Mesodermal cell (in vitro differentiated cells): ENCODE measurements at regions not wholly inside any gene's neighbourhood (a gene's known extent, or its start where the extent isn't known, plus 50 kb on each side); places are given as distances from the start of the nearest gene placed in this dataset.
A peak's percentile ranks its signal among the peaks of the same experiment; 100 is the strongest.

ENCODE experiments used
- H3K27ac ChIP-seq: 2 replicates; pipeline ENCODE4 v1.7.0; 2013; ENCODE audit warnings: mild to moderate bottlenecking, low read depth, low read length, moderate library complexity; ENCODE audit not compliant: severe bottlenecking
- H3K36me3 ChIP-seq: 2 replicates; pipeline ENCODE4 v1.7.1; 2013; ENCODE audit warnings: mild to moderate bottlenecking, low read length, moderate library complexity; ENCODE audit not compliant: control insufficient read depth, insufficient read depth
- H3K4me1 ChIP-seq: one replicate; pipeline ENCODE4 v1.7.1; 2013; ENCODE audit warnings: mild to moderate bottlenecking, low read length; ENCODE audit not compliant: insufficient read depth, control insufficient read depth, poor library complexity, severe bottlenecking
- H3K4me3 ChIP-seq: 2 replicates; pipeline ENCODE4 v1.7.0; 2013; ENCODE audit warnings: low read length, control low read depth, mild to moderate bottlenecking; ENCODE audit not compliant: insufficient read depth, poor library complexity, severe bottlenecking; ENCODE audit errors: extremely low read depth
- H3K9me3 ChIP-seq: 2 replicates; pipeline ENCODE4 v1.7.1; 2013; ENCODE audit warnings: mild to moderate bottlenecking, low read length, moderate library complexity; ENCODE audit not compliant: control insufficient read depth
- whole genome bisulfite sequencing, 2 experiments: methylation state at CpG; one replicate each; pipeline ENCODE4 v1.1.5; 2013; ENCODE audit warnings: missing lambda C conversion rate in 2 of 2; ENCODE audit not compliant: insufficient coverage in 2 of 2; 5-methylcytosine and 5-hydroxymethylcytosine counted together

- no CpG with 5 or more reads among the region's 4 CpGs for WGBS, 2 experiments
- no peak overlapping the region for H3K4me3 ChIP-seq
- H3K27ac ChIP-seq = peak overlapping the region; percentile 26
- H3K4me1 ChIP-seq = peaks cover 7% of the 10 kb centered on the region
- H3K9me3 ChIP-seq = no peaks in the 10 kb centered on the region
- no peaks in the 10 kb centered on the region for H3K36me3 ChIP-seq
These were observed 993.1 kb downstream of the TSN start for GRCh38 chr2:122748552-122749011.

DNA sequence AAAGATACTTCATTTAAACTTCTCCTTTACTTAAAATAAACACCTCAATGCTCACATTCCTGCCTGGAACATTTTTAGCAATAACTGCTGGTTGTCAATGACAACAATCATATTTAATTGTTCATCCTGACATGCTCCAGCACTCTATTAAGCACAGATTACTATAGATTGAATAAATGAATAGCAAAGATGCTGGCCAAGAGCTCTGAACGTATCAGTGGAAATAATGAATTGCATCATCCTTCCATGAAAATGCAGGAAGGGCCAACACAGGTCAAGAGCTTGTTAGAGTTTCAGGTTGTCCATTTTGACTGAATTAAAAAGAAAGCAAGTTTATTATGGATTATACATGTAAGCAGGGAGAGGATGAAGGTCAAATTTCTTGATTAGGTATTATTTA, 994.0 kb downstream of the TSN start:
- H3K27ac ChIP-seq = no peak overlapping the region
- peaks cover 7% of the 10 kb centered on the region for H3K4me1 ChIP-seq
- WGBS, 2 experiments = 78 to 80% methylated on average over 1 of the region's 1 CpG
- H3K9me3 ChIP-seq = no peaks in the 10 kb centered on the region
- no peaks in the 10 kb centered on the region for H3K36me3 ChIP-seq
- H3K4me3 ChIP-seq = no peak overlapping the region

DNA sequence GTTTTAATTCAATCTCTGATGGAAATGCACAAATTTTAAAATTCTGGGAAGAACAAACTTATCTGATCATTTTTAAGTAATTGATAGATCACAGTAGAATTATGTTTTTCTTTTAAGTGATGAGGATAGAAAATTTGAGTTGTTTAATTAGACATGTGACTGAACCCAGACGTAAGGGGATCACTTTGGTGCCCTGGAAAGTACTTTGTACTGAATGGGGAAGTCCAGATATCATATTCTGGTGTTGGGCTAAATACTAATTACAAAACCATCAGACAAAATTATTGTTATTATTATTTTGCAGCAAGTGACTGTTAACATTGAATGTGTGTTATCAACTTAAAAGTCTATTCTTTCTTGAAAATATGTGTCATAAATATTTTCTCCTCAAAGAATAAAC, 994.6 kb downstream of the TSN start:
- no peak overlapping the region for H3K27ac ChIP-seq
- no peak overlapping the region for H3K4me3 ChIP-seq
- WGBS, 2 experiments = no CpG with 5 or more reads among the region's 1 CpG
- no peaks in the 10 kb centered on the region for H3K36me3 ChIP-seq
- H3K4me1 ChIP-seq = peaks cover 7% of the 10 kb centered on the region
- H3K9me3 ChIP-seq = no peaks in the 10 kb centered on the region

- Histone ChIP-seq H3K4me3 (no peak overlapping the region), H3K36me3 (no peaks in the 10 kb centered on the region), H3K27ac (no peak overlapping the region), H3K9me3 (no peaks in the 10 kb centered on the region), H3K4me1 (peaks cover 10% of the 10 kb centered on the region)
These were observed 995.4 kb downstream of the TSN start for GRCh38 chr2:122750808-122751207.

DNA sequence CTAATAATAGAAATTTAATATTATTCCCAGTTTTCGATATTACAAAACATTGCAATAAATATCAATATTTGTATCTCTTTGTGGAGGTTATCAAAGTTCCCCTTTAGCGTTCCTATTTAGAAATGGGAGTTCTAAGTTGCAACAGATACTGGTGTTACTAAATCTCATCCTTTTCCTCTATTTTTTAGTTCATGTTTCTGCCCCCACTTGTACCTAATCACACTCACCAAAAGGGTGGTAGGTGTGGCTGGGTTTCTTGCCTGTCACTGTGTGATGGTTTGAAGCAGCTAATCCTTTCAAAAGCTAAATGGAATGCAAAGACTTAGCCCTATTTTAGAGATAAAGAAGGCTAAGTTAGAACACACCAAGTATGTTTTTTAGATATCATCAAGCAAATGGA, 997.9 kb downstream of the TSN start:
- no CpG with 5 or more reads among the region's 2 CpGs for WGBS, 2 experiments

GRCh38 chr2:122754561-122754960, 999.1 kb downstream of the TSN start:
- H3K4me1 ChIP-seq = peaks cover 3% of the 10 kb centered on the region
- no peaks in the 10 kb centered on the region for H3K9me3 ChIP-seq
- no peak overlapping the region for H3K27ac ChIP-seq
- WGBS, 2 experiments = 77 to 88% methylated on average over 1 of the region's 2 CpGs
- no peaks in the 10 kb centered on the region for H3K36me3 ChIP-seq
- no peak overlapping the region for H3K4me3 ChIP-seq

More for the DNA sequence above, 997.9 kb downstream of the TSN start:
- H3K36me3 ChIP-seq = no peaks in the 10 kb centered on the region
- peaks cover 10% of the 10 kb centered on the region for H3K4me1 ChIP-seq
- no peak overlapping the region for H3K4me3 ChIP-seq
- H3K27ac ChIP-seq = no peak overlapping the region
- H3K9me3 ChIP-seq = no peaks in the 10 kb centered on the region

GRCh38 chr2:122755281-122755780, 999.9 kb downstream of the TSN start:
- 77 to 95% methylated on average over 3 of the region's 3 CpGs for WGBS, 2 experiments
- H3K4me3 ChIP-seq = no peak overlapping the region
- H3K36me3 ChIP-seq = no peaks in the 10 kb centered on the region
- H3K9me3 ChIP-seq = no peaks in the 10 kb centered on the region
- peaks cover 3% of the 10 kb centered on the region for H3K4me1 ChIP-seq
- no peak overlapping the region for H3K27ac ChIP-seq

- no peak overlapping the region for H3K4me3 ChIP-seq
- no CpG with 5 or more reads among the region's 2 CpGs for WGBS, 2 experiments
These were observed 1003.5 kb downstream of the TSN start for GRCh38 chr2:122758967-122759366.

GRCh38 chr2:122764014-122764413, 1008.6 kb downstream of the TSN start:
- H3K4me1 ChIP-seq = no peaks in the 10 kb centered on the region
- 60% methylated on average over 1 of the region's 3 CpGs; no CpG with 5 or more reads in 1 of the 2 experiments for WGBS, 2 experiments
- no peaks in the 10 kb centered on the region for H3K36me3 ChIP-seq
- H3K4me3 ChIP-seq = no peak overlapping the region
- H3K27ac ChIP-seq = no peak overlapping the region
- H3K9me3 ChIP-seq = no peaks in the 10 kb centered on the region

More at GRCh38 chr2:122758967-122759366, 1003.5 kb downstream of the TSN start:
- Histone ChIP-seq H3K36me3 (no peaks in the 10 kb centered on the region), H3K9me3 (no peaks in the 10 kb centered on the region), H3K4me1 (peaks cover 3% of the 10 kb centered on the region), H3K27ac (no peak overlapping the region)

- no CpG with 5 or more reads among the region's 1 CpG for WGBS, 2 experiments
- Histone ChIP-seq H3K4me1 (no peaks in the 10 kb centered on the region), H3K36me3 (no peaks in the 10 kb centered on the region), H3K27ac (no peak overlapping the region), H3K4me3 (no peak overlapping the region), H3K9me3 (no peaks in the 10 kb centered on the region)
These were observed 1024.8 kb downstream of the TSN start for GRCh38 chr2:122780251-122780650.

GRCh38 chr2:122794100-122794499, 1038.6 kb downstream of the TSN start:
- Histone ChIP-seq H3K27ac (no peak overlapping the region), H3K9me3 (no peaks in the 10 kb centered on the region), H3K36me3 (no peaks in the 10 kb centered on the region), H3K4me1 (no peaks in the 10 kb centered on the region), H3K4me3 (no peak overlapping the region)
- 100% methylated on average over 1 of the region's 2 CpGs for WGBS, 2 experiments
